Ectodermal cell (in vitro differentiated cells): ENCODE measurements at regions not wholly inside any gene's neighbourhood (a gene's known extent, or its start where the extent isn't known, plus 50 kb on each side); places are given as distances from the start of the nearest gene placed in this dataset.

Experiments used
- H3K27ac ChIP-seq: 2 replicates; pipeline ENCODE4 v1.7.0; 2013; ENCODE audit warnings: mild to moderate bottlenecking, low read depth, low read length; ENCODE audit not compliant: insufficient read depth, poor library complexity, severe bottlenecking
- H3K27me3 ChIP-seq: 2 replicates; pipeline ENCODE4 v1.7.0; 2013; ENCODE audit warnings: mild to moderate bottlenecking, low read length; ENCODE audit not compliant: insufficient read depth, control insufficient read depth, poor library complexity, severe bottlenecking
- H3K36me3 ChIP-seq: one replicate; pipeline ENCODE4 v1.7.0; 2013; ENCODE audit warnings: low read length; ENCODE audit not compliant: control insufficient read depth, insufficient read depth
- H3K4me1 ChIP-seq: one replicate; pipeline ENCODE4 v1.7.0; 2013; ENCODE audit warnings: low read length; ENCODE audit not compliant: control insufficient read depth, insufficient read depth
- H3K4me3 ChIP-seq: 2 replicates; pipeline ENCODE4 v1.7.0; 2013; ENCODE audit warnings: low read depth, low read length, control low read depth; ENCODE audit not compliant: insufficient read depth
- H3K9me3 ChIP-seq: 2 replicates; pipeline ENCODE4 v1.7.0; 2013; ENCODE audit warnings: mild to moderate bottlenecking, low read length, moderate library complexity; ENCODE audit not compliant: control insufficient read depth
- WGBS, 2 experiments: methylation state at CpG; one replicate each; pipeline ENCODE4 v1.1.7; 2013; ENCODE audit warnings: missing lambda C conversion rate in 2 of 2; 5-methylcytosine and 5-hydroxymethylcytosine counted together

GRCh38 chr13:40283666-40284065 lies 382.8 kb downstream of the FOXO1 start:
- Histone ChIP-seq H3K4me3 (no peak overlapping the region), H3K9me3 (no peaks in the 10 kb centered on the region), H3K36me3 (no peaks in the 10 kb centered on the region), H3K4me1 (no peaks in the 10 kb centered on the region), H3K27me3 (no peaks in the 10 kb centered on the region), H3K27ac (no peak overlapping the region)
- WGBS, 2 experiments: 93% methylated on average over 3 of the region's 3 CpGs

GRCh38 chr13:40285634-40286033 lies 380.8 kb downstream of the FOXO1 start:
- H3K9me3 ChIP-seq: no peaks in the 10 kb centered on the region
- no peak overlapping the region for H3K4me3 ChIP-seq
- H3K4me1 ChIP-seq: no peaks in the 10 kb centered on the region
- no peaks in the 10 kb centered on the region for H3K36me3 ChIP-seq
- no peak overlapping the region for H3K27ac ChIP-seq
- no peaks in the 10 kb centered on the region for H3K27me3 ChIP-seq

GRCh38 chr13:40287428-40287827 lies 379.0 kb downstream of the FOXO1 start:
- 91 to 93% methylated on average over 4 of the region's 4 CpGs for whole genome bisulfite sequencing, 2 experiments
- no peaks in the 10 kb centered on the region for H3K27me3 ChIP-seq
- no peaks in the 10 kb centered on the region for H3K9me3 ChIP-seq
- no peaks in the 10 kb centered on the region for H3K4me1 ChIP-seq
- no peaks in the 10 kb centered on the region for H3K36me3 ChIP-seq
- no peak overlapping the region for H3K4me3 ChIP-seq
- no peak overlapping the region for H3K27ac ChIP-seq

GRCh38 chr13:40288259-40288658 lies 378.2 kb downstream of the FOXO1 start:
- Histone ChIP-seq H3K36me3 (no peaks in the 10 kb centered on the region), H3K9me3 (no peaks in the 10 kb centered on the region), H3K27me3 (no peaks in the 10 kb centered on the region), H3K4me1 (no peaks in the 10 kb centered on the region), H3K4me3 (no peak overlapping the region), H3K27ac (no peak overlapping the region)
- 87 to 90% methylated on average over 4 of the region's 4 CpGs for WGBS, 2 experiments

GRCh38 chr13:40290758-40291157 lies 375.7 kb downstream of the FOXO1 start:
- no peaks in the 10 kb centered on the region for H3K9me3 ChIP-seq
- H3K27me3 ChIP-seq: no peaks in the 10 kb centered on the region
- no CpG with 5 or more reads among the region's 1 CpG for WGBS, 2 experiments
- no peaks in the 10 kb centered on the region for H3K4me1 ChIP-seq
- H3K4me3 ChIP-seq: no peak overlapping the region
- H3K36me3 ChIP-seq: no peaks in the 10 kb centered on the region
- H3K27ac ChIP-seq: no peak overlapping the region

- Histone ChIP-seq H3K27me3 (no peaks in the 10 kb centered on the region), H3K27ac (no peak overlapping the region), H3K36me3 (no peaks in the 10 kb centered on the region), H3K4me1 (no peaks in the 10 kb centered on the region), H3K9me3 (no peaks in the 10 kb centered on the region), H3K4me3 (no peak overlapping the region)
- WGBS, 2 experiments: 96 to 99% methylated on average over 5 of the region's 5 CpGs
These were observed 374.3 kb downstream of the FOXO1 start for GRCh38 chr13:40292108-40292507.

GRCh38 chr13:40292536-40292935 lies 373.9 kb downstream of the FOXO1 start:
- Histone ChIP-seq H3K27me3 (no peaks in the 10 kb centered on the region), H3K4me3 (no peak overlapping the region), H3K9me3 (no peaks in the 10 kb centered on the region), H3K4me1 (no peaks in the 10 kb centered on the region), H3K36me3 (no peaks in the 10 kb centered on the region), H3K27ac (no peak overlapping the region)
- WGBS, 2 experiments: 73% methylated on average over 4 of the region's 4 CpGs

- H3K36me3 ChIP-seq: peaks cover 7% of the 10 kb centered on the region
- H3K4me3 ChIP-seq: no peak overlapping the region
- no peak overlapping the region for H3K27ac ChIP-seq
- H3K9me3 ChIP-seq: peaks cover 3% of the 10 kb centered on the region
- H3K27me3 ChIP-seq: no peaks in the 10 kb centered on the region
- H3K4me1 ChIP-seq: no peaks in the 10 kb centered on the region
These were observed 364.1 kb downstream of the FOXO1 start for GRCh38 chr13:40302351-40302750.

GRCh38 chr13:40304391-40304790 lies 362.1 kb downstream of the FOXO1 start:
- Histone ChIP-seq H3K4me3 (no peak overlapping the region), H3K27ac (no peak overlapping the region), H3K36me3 (peaks cover 7% of the 10 kb centered on the region), H3K9me3 (peaks cover 3% of the 10 kb centered on the region), H3K27me3 (no peaks in the 10 kb centered on the region), H3K4me1 (no peaks in the 10 kb centered on the region)
- 62 to 63% methylated on average over 3 of the region's 3 CpGs for WGBS, 2 experiments

- no peaks in the 10 kb centered on the region for H3K27me3 ChIP-seq
- peaks cover 3% of the 10 kb centered on the region for H3K9me3 ChIP-seq
These were observed 359.6 kb downstream of the FOXO1 start for GRCh38 chr13:40306817-40307216.

GRCh38 chr13:40309881-40310280 lies 356.6 kb downstream of the FOXO1 start:
- Histone ChIP-seq H3K27me3 (no peaks in the 10 kb centered on the region), H3K36me3 (no peaks in the 10 kb centered on the region), H3K4me3 (no peak overlapping the region), H3K9me3 (no peaks in the 10 kb centered on the region), H3K4me1 (no peaks in the 10 kb centered on the region), H3K27ac (no peak overlapping the region)
- WGBS, 2 experiments: 93% methylated on average over 3 of the region's 3 CpGs

More at GRCh38 chr13:40306817-40307216, 359.6 kb downstream of the FOXO1 start:
- H3K27ac ChIP-seq: no peak overlapping the region
- H3K4me1 ChIP-seq: no peaks in the 10 kb centered on the region
- H3K4me3 ChIP-seq: no peak overlapping the region
- WGBS, 2 experiments: 93 to 95% methylated on average over 2 of the region's 2 CpGs
- peaks cover 7% of the 10 kb centered on the region for H3K36me3 ChIP-seq
